Right hindlimb (tissue), 1 donor: ENCODE measurements at regions not wholly inside any gene's neighbourhood (a gene's known extent, or its start where the extent isn't known, plus 50 kb on each side); places are given as distances from the start of the nearest gene placed in this dataset.

ENCODE experiments used
- DNase-seq: peaks from one replicate; pipeline ENCODE4 v3.0.0-alpha.2; 2018

DNA sequence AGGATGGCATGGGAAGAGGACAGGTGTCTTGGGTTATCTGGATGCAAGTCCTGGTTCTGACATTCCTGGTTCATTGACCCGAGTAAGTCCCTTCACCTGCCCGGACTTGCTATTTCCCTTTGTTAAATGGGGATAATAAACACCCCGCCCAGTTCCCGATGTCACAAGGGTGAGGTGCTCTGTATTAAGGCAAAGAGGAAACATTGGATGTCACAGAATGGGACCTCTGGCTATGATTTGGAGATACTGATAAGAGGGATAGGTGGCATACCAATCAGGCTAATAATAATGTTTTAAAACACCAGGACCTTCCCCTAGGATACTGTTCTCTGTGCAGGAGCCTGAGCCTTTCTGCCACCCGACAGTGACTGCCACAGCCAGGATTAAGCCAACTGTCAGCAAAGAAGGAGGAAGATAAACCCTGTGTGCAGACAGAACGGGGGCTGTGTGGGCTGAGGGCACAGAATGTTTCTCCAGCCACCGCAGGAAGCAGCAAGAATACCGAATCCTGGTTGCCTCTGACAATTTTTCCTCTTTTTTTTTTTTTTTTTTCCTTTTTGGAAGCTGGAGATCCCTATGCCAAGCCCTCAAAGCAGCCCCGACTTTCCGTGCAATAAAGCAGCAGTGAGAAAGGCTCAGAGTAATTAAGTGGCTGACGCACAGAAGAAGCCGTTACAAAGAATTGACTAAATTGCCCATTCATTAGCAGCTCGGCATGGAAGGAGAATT, 336.6 kb downstream of the SMAD2 start:
- no peak for DNase-seq

DNA sequence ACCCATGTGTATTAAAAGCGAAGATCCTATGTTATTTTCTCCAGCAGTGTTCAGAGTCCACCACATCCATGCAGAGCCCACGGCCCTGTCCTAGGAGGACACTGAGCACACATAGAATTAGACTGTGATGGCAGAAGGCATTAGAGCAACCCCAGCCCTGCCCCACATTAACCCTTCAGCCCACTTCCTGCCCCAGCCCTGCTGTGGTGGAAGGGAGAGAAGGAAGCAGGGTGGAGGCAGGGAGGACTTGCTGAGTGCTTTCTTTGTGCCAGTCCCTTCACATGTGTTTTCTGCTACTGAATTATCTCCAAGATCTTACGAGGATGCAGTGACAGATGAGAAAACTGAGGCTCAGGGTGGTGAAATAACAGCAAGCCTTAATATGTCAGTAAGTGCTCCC, 339.0 kb downstream of the SMAD2 start:
- DNase-seq, result no peak

DNA sequence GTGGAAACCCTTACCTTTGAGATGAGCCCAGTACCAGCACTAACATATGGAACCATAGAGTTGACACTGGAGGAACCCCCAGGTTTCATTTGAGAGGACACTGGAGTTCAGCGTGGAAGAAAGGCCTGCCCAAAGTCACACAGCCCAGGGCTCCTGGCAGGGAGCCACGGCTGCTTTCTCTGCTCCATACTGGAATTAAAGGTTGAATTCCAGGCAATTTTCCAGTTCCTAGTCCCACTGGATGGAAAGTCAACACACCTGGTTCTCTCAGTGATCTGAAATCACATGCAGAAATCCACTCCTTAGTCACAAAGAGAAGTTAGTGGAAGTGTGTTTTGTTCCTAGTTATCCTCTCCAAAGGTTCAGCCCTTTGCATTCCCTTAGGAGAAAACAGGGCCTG, 336.1 kb upstream of the SKOR2 start:
- no peak for DNase-seq

DNA sequence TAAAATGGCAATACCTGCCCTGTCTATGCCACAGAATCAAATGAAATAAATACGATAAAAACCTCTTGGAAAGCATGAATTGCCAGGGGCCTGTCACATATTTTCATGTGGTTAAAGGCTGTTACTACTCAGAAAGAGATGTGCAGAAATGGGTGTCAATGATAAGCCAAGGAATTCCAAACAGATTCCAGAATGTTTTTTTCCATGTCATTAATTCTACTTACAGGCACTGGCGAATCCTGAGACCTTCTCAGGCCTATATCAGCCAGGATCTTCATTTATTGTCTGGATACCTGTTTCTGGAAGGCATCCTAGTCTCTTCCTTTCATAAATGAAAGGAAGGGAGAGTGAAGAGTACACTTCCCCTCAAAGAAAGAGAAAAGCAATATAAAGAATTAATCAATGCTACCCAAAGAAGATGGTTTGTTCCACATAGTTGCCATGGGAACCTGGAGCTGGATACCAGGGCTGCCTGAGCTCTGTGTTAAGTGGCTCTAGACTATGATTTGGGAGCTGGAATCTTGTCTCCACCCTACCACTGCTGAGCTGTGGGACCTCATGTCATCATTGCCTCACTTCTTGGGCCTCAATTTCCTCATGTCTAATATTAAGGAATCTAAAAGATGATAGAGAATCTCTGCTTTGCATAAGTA, 335.1 kb upstream of the SKOR2 start:
- no peak for DNase-seq

DNA sequence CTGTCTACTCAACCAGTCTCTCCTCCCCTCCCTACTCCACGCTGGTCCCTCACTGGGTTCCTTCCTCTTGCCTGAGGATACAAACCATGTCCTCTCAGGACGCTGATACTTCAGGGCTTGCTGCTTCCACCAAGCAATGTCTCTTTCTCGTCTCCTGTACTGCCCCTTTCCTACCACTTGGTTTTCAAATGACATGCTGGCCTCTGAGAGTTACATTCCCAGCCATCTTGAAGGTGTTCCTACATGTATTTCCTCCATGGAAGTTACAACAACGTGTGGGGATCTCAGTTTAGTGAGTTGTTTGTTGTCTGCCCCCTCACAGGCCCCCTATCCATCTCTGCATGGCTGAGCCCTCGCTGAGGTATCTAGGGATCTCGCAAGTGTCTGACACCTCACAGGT, 334.5 kb upstream of the SKOR2 start:
- DNase-seq, result no peak

DNA sequence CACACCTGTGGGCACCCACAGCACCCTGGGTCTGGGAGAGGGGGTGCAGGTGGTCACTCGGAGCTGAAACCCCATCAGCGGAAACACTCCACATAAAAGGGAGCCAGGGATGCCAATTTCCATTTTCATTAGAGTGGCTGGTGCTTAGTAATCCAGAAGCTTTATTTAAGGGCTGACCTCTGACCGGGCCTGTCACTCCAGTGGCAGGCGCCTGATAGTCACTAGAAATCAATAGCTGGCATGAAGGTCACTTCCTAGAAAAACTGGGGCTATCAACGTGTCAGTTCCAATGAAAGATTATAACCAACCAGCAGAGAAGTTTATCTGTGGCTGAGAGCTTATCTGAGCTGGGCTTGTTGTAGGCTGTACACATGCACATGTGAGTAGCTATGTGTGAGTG, 333.7 kb upstream of the SKOR2 start:
- DNase-seq, result no peak

DNA sequence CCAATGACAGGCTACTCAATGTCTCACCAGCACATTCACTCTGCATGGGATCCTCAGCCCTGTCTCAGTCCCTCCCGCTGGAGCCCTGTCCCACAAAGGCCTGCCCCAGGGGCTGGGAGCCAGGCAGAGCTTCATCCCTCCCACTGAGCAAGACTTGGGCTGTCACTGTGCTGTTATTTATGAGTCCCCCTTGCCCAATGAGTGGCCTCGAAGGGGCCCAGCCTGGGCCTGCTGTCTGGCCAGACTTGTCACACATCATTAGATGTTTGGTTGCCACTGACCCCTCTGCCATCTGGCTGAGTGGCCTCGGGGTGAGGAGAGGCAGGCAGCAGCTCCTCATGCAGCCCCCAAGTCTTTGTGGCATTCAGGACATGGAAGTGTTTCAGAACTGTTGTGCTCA, 330.6 kb upstream of the SKOR2 start:
- DNase-seq, result no peak

DNA sequence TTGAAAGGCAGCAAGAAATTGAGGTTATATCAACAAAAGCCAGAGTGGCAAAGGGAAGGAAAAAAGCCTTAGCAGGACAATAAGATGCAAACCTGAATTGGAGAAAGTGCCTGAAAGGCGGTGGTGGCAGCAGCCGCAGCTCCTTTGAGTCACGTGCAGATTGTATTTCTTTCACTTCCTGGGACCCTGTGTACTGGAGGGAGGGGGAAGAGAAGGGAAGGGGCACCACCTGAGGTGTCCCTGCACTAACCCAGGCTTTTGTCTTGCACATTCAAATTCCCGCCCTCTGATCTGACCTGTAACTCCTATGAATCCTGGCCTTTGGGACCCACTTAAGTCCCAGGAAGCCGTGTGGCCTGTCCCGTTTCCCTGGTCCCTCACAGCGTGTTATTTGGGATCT, 326.1 kb upstream of the SKOR2 start:
- no peak for DNase-seq

DNA sequence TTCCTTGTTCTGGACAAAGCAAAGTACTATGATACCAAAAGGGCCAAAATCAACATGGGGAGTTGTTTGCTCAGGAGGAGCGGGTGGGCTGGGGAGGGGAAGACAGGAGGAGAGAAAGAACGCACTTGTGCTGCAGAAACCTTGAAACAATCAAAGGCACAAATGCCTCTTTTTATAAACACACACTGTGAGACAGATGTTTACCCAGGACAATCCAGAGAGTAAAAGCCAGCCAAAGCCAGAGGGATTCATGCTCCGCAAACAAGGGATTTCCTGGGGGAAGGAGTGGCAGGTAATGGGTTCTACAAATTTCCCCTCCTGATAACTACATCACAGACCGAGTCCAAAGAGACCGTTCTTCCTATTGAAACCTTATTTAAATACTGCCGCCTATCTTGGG, 323.5 kb upstream of the SKOR2 start:
- no peak for DNase-seq

DNA sequence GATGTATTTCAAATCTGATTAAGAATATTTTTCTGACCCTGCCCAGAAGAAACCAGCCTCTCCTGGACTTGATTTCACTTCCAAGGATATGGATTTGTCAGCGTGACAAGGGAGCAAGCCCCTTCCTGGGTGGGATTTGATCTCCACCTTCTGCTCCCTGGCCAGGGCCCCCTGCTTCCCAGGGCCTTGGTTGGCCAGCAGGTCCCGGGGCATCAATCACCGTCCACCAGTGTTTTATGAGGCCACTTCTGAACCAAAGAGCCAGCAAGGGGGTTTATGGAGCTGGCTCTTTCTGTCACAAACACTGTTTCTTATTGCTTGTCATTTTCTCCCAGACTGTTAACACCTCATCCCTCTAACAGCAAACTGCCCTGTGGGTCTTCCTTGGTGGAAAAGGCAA, 320.5 kb upstream of the SKOR2 start:
- DNase-seq, result no peak

DNA sequence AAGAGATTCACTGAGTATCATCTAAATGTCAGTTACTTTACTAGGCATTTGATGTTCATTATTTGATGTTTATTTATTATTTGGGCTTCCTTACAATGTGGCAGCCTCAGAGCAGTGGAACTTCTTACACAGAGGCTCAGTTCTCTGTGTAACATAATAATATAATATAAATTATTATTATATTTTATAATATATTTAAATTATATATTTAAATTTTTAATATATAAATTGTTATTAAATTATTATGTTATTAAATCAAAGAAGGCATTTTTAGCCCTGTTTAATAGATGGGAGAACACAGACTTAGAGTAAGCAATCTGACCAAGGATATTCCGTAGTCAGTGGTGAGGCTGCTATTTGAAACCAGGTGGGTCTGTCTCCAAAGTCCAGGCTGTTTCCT, 315.3 kb upstream of the SKOR2 start:
- no peak for DNase-seq

DNA sequence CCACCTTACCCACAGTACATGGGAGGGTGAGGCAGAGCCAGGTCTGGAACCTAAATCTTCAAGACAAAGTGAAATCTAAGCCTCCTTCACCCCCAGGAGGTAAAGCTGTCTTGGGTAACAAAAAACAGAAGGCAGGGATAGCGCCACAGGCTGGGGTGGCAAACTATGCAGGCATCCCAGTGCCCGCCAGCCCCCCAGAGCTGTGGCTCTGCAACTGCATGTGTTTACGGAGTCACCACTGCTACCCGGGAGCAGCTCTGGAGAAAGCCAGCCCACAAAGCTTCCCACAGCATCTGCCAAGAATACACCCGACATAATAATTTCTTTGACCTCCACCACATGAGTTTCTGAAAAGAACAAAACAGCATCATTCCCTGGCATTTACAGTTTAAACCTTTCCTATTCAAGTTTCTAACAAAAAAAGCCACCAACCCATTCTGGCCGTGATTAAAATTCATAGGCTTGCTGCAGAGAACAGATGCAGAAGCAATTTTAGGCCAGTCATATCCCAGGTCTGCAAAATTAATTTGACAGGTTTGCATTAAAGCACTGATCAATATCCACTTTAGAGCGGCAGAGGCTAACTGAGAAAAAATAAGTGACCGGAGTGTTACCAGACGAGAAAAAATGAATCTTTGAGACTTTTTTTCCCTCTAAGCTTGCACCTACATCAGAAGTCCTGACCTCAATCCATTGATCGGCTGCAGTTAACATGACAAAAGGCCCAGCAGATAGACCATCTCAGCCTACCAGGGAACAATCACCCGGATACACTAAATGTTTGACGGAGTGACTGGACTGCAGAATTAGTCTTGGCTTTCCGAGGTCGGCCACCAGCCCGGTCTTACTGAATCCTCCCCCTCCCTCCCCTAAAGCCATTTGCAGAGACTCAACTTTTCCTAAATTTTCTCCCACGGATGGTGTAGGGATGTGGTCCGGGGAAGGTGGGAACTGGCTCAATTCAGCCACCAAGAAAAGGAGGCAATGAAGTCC, 309.6 kb upstream of the SKOR2 start:
- DNase-seq, result peak; percentile 25

DNA sequence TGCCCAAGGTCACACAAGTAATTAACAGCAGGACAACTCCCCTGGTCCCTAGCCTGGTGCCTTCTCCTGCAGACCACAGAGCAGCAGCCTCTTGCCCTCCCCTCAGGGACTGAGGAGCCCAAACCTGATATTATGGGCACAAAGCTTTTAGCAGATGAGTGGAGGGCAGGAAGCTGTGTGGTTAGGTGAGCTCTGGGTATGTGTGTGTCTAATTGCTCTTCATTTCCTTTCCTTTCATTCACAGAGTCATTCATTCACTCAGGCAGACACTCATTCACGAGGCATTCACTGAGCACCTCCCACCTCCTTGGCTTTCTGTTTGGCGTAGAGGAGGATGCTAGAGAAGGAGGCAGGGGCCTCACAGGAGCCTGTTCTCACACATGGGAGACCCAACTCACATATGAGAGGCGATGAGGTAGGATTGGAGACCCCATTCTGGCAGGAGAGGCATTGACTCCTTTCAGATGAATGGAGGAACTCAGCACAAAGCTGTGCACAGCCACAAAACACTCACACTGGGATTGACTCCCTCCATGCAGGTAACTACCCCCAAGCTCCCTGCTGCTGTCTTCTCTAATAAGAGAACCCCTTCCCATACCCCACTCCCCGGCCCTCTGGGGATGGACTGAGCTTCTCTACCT, 306.8 kb upstream of the SKOR2 start:
- DNase-seq, result no peak

DNA sequence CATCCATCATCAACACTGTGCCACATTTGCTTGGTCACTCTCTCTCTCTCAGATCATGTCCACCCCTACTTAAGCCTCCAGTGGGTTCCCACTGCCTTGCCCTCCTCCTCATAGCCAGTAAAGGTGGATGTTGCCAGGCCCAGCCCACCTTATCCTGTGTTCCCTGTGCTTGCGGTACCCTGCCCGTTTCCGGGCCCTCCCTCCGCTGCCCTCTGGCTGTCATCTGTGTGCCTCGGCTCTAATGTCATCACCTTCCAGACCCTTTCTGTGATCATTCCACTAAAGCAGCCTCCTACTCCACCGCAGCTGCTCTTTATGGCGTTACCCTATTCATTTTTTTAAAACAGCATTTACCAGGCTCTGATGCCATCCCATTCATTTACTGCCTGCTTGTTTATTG, 305.7 kb upstream of the SKOR2 start:
- no peak for DNase-seq

DNA sequence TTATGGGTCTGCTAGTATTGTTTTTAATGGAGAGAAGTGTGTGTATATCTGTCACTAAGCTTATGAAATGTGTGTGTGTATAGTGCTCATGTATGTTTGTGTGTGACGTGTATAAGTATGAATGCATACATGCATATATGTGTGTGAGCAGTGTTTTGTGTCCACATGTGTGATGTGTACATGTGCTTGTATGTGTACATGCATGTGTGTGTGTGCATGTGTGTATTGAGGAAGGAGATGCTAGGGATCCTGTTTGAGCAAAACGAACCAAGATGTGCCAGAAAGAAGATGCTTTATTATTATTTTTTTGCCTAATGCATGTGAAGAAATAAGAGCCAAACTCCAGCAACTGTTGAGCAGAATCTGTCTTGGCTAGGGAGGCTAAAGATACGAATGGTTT, 301.3 kb upstream of the SKOR2 start:
- no peak for DNase-seq

DNA sequence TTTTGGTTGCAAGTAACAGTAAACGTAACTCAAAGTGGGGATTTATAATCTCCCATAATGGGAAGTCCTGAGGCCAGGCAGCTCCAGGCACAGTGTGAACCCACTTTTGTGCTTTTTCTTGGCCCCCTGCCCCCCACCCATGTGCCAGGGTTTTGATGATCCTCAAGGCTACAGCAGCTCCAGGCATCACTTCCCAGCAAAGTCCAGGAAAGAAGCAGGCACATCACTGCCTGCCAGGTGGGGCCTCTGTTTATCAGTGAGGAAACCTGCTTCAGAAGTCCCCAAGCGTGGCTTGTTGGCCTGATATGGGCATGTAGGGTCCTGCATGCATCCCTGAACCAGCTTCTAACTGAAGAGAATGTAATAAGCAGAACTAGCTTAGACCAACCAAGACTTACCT, 299.2 kb upstream of the SKOR2 start:
- DNase-seq, result no peak

DNA sequence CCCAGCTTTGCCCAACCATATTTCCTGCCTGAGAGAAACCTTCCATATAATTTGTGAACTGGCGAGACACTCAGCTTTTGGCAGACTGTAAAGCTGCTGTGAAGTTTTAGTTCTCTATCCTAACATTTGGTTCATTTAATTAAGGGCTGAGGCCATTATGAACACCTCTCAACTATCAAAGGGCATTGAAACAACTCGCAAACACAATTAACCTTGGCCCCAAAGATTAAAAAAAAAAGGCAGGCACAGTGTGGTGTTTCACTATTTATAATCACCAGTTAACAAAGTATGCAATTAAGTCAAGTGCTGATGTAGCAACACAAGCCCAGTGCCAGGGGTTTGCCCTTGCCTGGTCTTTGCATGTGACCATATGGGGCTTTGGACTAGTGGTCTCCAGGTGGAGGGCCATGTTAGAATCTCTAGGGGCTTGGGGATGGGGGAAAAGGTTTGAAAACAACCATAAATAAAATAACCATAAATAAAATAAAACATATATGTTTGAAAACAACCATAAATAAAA, 297.6 kb upstream of the SKOR2 start:
- DNase-seq, result no peak

DNA sequence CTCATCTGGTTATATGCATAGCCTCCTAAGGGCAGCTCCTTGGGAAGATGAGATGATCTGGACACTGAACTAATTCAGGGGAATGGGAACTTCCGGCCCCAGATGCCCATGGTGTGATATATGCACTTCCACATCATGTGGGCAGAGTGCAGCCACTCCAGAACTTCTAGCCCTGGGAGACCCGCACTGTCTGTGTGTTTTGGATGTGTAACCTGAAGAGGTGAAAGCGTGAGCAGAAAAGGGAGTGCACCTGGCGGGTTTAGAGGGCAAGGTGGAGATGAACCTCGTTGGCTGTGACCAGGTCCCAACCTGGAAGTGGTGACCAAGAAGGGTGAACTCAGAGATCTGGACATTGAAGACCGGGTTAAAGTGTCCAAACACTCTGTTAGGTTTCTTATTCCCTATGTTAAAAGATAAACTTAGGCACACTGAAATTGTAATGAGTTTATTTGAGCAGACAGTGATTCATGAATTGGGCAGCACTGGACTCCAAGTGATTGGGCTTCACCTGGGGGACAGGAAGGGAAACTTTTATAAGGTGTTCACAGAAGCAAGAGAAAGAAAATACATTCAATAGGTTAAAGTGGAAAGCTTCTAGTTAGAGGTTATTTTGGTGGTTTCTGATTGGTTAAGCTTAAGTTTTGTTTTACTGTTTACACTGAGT, 296.2 kb upstream of the SKOR2 start:
- DNase-seq, result no peak

DNA sequence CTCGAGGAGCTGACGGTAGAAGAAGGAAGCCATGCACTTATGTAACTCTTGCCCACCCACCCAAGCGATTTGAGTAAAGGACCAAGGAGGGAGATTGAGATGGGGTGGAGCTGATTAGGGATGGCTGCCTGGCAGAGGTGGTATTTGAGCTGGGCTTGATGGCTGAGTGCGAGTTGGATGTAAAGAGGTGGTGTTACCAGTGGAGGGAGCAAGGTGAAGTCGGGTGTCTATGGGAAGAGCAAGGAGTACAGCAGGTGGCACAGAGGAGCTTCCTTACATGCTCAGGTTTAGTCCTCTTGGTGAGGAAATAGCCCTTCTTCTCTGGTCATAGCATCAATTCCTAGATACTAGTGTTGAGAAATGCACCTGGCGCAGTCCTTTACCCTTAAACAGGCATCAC, 294.2 kb upstream of the SKOR2 start:
- no peak for DNase-seq

DNA sequence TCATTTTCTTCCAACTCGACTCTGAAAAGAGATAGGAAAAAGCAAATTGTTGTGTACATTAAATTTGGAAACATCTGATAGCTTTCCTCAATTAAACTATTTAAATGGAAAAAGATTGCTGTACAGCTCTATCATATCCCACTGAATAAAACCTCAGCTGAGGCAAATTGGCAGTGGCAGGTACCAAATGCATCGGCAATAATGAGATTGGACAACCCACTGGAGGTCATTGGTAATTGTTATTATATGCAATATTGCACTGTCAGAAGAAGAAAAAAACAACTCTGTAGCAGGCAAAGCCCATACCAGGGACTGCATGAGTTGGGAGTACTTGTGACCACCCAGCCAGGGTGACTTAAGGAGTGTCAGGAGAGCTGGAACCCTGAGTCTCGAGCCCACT, 291.6 kb upstream of the SKOR2 start:
- no peak for DNase-seq

DNA sequence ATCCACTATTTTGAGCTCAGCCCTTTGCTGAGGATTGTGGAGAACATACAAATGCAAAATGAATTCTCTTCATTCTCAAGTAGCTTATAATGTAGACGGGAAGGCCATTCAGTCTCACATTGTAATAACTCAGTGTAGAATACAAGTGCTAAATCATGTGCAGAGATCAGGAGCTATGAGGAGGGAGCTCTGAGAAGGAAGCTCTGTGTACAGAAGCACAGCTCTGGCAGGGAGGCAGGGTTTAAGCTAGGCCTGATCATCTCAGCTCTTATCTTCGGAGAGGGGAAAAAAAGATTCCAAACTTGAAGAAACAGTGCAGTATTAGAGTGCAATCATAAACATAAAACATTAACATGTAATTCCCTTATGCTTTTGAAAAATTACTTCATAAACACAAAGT, 291.1 kb upstream of the SKOR2 start:
- DNase-seq, result no peak

DNA sequence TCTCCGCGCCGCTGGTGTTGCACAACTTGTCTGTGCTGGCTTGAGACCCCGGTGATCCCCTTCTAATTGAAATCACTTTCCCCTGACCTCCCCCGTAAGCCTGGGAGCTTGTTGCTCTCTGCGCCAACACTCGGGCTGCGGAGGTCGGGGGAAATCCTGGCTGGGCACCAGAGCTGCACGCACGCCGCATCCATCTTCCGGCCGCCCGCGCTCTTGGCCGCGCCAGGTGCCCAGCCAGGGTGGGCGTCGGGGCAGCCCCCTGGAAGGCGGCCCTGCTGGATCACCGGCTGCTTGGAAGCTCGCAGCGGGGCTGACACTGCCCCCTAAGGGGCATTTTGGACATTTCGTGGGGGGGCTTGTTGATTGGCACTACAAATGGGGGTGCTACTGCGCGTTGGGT, 280.3 kb upstream of the SKOR2 start:
- no peak for DNase-seq

DNA sequence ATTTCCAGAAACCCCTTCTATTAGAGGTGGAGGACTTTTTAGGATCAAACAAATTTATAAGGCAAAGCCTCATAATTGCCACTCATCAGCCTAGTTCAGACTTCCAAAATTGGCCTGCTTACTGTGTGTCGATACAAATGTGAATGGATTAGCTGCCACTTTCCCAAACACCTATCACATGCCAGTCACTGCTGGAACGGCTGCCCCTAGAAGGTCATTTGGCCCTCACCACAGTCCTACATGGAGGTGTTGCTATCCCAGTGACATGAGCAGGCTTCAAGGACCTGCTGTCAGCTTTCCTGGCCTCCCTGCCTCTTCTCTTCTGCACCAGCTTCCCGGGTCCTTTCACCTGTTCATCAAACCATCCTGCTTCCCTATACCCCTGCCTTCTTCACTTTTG, 279.2 kb upstream of the SKOR2 start:
- DNase-seq, result no peak
